ENCODE measurements at regions not wholly inside any gene's neighbourhood (a gene's known extent, or its start where the extent isn't known, plus 50 kb on each side); places are given as distances from the start of the nearest gene placed in this dataset.

DNA sequence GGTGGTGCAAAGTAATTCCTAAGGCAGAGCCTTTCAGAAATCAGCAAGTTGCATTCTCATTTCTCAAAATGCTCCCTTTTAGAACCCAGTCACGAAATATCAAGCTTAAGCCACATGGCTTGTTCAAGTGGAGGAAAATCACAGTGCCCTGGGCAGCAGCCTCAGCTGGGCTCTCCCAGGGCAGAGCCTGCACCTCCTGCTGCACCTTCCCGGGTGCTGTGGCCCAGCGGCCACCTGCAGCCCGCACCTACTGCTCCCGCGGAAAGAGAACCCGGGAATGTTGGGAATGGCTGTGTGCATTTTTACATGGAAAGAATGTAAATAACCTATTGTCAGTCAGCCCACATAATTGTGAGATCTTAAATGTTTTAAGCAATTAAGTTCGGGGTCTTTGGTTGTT lies 396.5 kb upstream of the VSTM2A start (continued):
- TF ChIP-seq, protein P1, sequence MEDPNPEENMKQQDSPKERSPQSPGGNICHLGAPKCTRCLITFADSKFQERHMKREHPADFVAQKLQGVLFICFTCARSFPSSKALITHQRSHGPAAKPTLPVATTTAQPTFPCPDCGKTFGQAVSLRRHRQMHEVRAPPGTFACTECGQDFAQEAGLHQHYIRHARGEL (CRISPR knock-in tag; IDR thresholded peaks at IDR 0.05) = no peak
- TF ChIP-seq, protein P2, sequence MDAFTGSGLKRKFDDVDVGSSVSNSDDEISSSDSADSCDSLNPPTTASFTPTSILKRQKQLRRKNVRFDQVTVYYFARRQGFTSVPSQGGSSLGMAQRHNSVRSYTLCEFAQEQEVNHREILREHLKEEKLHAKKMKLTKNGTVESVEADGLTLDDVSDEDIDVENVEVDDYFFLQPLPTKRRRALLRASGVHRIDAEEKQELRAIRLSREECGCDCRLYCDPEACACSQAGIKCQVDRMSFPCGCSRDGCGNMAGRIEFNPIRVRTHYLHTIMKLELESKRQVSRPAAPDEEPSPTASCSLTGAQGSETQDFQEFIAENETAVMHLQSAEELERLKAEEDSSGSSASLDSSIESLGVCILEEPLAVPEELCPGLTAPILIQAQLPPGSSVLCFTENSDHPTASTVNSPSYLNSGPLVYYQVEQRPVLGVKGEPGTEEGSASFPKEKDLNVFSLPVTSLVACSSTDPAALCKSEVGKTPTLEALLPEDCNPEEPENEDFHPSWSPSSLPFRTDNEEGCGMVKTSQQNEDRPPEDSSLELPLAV (CRISPR knock-in tag; conservative IDR thresholded peaks at IDR 0.05; ENCODE audit: low read depth) = no peak
- TF ChIP-seq HNRNPK (IDR thresholded peaks at IDR 0.05; ENCODE audit: low read depth, low read length, poor library complexity, severe bottlenecking) (no peak), NRL (CRISPR knock-in tag; IDR thresholded peaks at IDR 0.05; ENCODE audit: borderline replicate concordance) (no peak), U2AF2 (IDR thresholded peaks at IDR 0.05; ENCODE audit: low read depth, low read length) (no peak), SUZ12 (IDR thresholded peaks at IDR 0.05; ENCODE audit: low read depth, low read length) (no peak), CHCHD3 (CRISPR knock-in tag; IDR thresholded peaks at IDR 0.05) (no peak), ZNF549 (CRISPR knock-in tag; IDR thresholded peaks at IDR 0.05) (no peak), ZNF260 (CRISPR knock-in tag; IDR thresholded peaks at IDR 0.05; ENCODE audit: borderline replicate concordance, low read depth) (no peak), PAWR (CRISPR knock-in tag; IDR thresholded peaks at IDR 0.05; ENCODE audit: borderline replicate concordance) (no peak)
- TF ChIP-seq, protein P3, sequence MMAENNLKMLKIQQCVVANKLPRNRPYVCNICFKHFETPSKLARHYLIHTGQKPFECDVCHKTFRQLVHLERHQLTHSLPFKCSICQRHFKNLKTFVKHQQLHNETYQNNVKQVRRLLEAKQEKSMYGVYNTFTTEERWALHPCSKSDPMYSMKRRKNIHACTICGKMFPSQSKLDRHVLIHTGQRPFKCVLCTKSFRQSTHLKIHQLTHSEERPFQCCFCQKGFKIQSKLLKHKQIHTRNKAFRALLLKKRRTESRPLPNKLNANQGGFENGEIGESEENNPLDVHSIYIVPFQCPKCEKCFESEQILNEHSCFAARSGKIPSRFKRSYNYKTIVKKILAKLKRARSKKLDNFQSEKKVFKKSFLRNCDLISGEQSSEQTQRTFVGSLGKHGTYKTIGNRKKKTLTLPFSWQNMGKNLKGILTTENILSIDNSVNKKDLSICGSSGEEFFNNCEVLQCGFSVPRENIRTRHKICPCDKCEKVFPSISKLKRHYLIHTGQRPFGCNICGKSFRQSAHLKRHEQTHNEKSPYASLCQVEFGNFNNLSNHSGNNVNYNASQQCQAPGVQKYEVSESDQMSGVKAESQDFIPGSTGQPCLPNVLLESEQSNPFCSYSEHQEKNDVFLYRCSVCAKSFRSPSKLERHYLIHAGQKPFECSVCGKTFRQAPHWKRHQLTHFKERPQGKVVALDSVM (CRISPR knock-in tag; IDR thresholded peaks at IDR 0.05) = no peak
